OCI-LY3 (cell line): ENCODE measurements at regions not wholly inside any gene's neighbourhood (a gene's known extent, or its start where the extent isn't known, plus 50 kb on each side); places are given as distances from the start of the nearest gene placed in this dataset.

Experiments used
- H2AFZ ChIP-seq: fragments of 200-600, 300-600 bp; shearing (Covaris generic); 2 replicates; pipeline ENCODE4 v1.6.0; 2014; ENCODE audit warnings: antibody characterized with exemption, low read depth, low read length
- H3K27ac ChIP-seq: fragments of 200-600, 300-600 bp; sonication (generic); 2 replicates; pipeline ENCODE4 v1.5.1; 2014; ENCODE audit warnings: mild to moderate bottlenecking, low read length, moderate library complexity, mixed read lengths
- H3K27me3 ChIP-seq: fragments of 200-600, 300-600 bp; sonication (generic); 2 replicates; pipeline ENCODE4 v1.6.1; 2014; ENCODE audit warnings: low read depth, low read length, mixed read lengths
- H3K36me3 ChIP-seq: fragments of 200-600, 300-600 bp; sonication (generic); replicated peaks from 2 replicates; pipeline ENCODE3; 2014; ENCODE audit warnings: low read depth, low read length, mixed read lengths
- H3K4me1 ChIP-seq: fragments of 300-600, 200-600 bp; sonication (generic); 2 replicates; pipeline ENCODE4 v1.6.1; 2014; ENCODE audit warnings: low read length, mixed read lengths
- H3K4me2 ChIP-seq: fragments of 200-600, 300-600 bp; sonication (generic); 2 replicates; pipeline ENCODE4 v1.6.1; 2014; ENCODE audit warnings: low read length, mixed read lengths
- H3K4me3 ChIP-seq: fragments of 300-600, 200-600 bp; sonication (generic); 2 replicates; pipeline ENCODE4 v1.5.1; 2014; ENCODE audit warnings: antibody characterized with exemption, mild to moderate bottlenecking, low read length, moderate library complexity
- H3K79me2 ChIP-seq: fragments of 300-600, 200-600 bp; shearing (Covaris generic); 2 replicates; pipeline ENCODE4 v1.6.1; 2014; ENCODE audit warnings: mild to moderate bottlenecking, low read length, mixed read lengths
- H3K9ac ChIP-seq: fragments of 300-600, 200-600 bp; shearing (Covaris generic); 2 replicates; pipeline ENCODE4 v1.6.0; 2014; ENCODE audit warnings: mild to moderate bottlenecking, low read length, moderate library complexity
- H3K9me3 ChIP-seq: fragments of 200-600, 300-600 bp; shearing (Covaris generic); 2 replicates; pipeline ENCODE4 v1.6.1; 2014; ENCODE audit warnings: low read length, mixed read lengths; ENCODE audit not compliant: insufficient read depth
- H4K20me1 ChIP-seq: fragments of 200-600, 300-600 bp; sonication (generic); 2 replicates; pipeline ENCODE4 v1.6.1; 2016; ENCODE audit warnings: low read length, mixed read lengths; ENCODE audit not compliant: insufficient read depth
- EZH2phosphoT487 ChIP-seq: fragments of 200-600 bp; shearing (Covaris generic); IDR thresholded peaks from 2 replicates; pipeline ENCODE4 v1.6.1; 2018; ENCODE audit warnings: antibody characterized with exemption, mixed run types, low read depth
- TF ChIP-seq, protein P1 (sequence below): fragments of 200-600, 300-600 bp; sonication (generic); IDR thresholded peaks from 2 replicates; pipeline ENCODE4 v1.5.1; 2014; ENCODE audit warnings: antibody characterized with exemption, low read length, low read depth

DNA sequence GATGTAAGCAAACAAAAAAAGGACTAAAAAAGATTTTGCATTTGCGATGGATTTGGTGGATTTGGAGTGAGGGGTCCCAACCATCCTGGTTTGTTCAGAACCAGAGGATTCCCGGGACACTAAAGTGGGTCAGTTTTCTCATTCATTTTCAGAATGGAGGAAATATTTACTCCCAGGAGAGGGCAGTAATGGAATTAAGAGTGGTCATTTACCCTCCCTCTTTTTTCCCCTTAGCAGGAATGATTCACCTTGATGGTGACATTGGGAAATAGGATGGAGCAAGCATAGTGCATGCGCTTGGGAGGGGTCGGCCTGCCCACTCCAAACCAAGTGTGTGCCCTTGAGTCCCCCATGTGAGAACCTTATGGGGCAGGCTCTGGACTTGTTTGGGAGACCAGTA lies 164.2 kb upstream of the PUM3 start:
- Histone ChIP-seq H3K27ac (no peak overlapping the region), H3K36me3 (no peaks in the 10 kb centered on the region), H2AFZ (no peak overlapping the region), H3K4me2 (no peak overlapping the region), H3K27me3 (peaks cover 20% of the 10 kb centered on the region), H3K4me1 (peaks cover 2% of the 10 kb centered on the region; the same call in 1 of the 2 replicates), H3K79me2 (no peaks in the 10 kb centered on the region), H3K9ac (no peak overlapping the region), H3K4me3 (no peak overlapping the region), H3K9me3 (no peaks in the 10 kb centered on the region), H4K20me1 (no peaks in the 10 kb centered on the region)
- TF ChIP-seq, protein P1, sequence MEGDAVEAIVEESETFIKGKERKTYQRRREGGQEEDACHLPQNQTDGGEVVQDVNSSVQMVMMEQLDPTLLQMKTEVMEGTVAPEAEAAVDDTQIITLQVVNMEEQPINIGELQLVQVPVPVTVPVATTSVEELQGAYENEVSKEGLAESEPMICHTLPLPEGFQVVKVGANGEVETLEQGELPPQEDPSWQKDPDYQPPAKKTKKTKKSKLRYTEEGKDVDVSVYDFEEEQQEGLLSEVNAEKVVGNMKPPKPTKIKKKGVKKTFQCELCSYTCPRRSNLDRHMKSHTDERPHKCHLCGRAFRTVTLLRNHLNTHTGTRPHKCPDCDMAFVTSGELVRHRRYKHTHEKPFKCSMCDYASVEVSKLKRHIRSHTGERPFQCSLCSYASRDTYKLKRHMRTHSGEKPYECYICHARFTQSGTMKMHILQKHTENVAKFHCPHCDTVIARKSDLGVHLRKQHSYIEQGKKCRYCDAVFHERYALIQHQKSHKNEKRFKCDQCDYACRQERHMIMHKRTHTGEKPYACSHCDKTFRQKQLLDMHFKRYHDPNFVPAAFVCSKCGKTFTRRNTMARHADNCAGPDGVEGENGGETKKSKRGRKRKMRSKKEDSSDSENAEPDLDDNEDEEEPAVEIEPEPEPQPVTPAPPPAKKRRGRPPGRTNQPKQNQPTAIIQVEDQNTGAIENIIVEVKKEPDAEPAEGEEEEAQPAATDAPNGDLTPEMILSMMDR: no peak
- no peak for TF ChIP-seq EZH2phosphoT487

DNA sequence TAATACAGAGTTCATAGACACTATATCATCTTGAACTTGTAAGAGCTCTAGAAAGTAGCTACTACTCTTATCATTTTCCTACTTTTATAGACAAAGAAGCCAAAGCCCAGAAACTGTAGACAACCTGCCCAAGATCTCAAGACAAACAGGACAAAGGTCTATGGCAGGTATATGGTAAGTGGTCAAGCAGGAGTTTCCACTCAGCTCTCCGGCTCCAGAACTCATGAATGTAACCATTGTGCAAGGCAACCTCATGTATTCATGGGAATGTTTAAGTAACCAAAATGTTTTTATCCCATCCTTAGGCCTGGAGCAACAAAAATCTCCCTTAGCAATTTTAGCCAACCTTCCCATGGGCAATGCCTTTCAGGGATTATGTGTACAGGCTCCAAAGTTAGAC lies 163.4 kb upstream of the PUM3 start:
- TF ChIP-seq, protein P1: no peak
- TF ChIP-seq EZH2phosphoT487: no peak
- Histone ChIP-seq H3K9me3 (no peaks in the 10 kb centered on the region), H3K9ac (no peak overlapping the region)

DNA sequence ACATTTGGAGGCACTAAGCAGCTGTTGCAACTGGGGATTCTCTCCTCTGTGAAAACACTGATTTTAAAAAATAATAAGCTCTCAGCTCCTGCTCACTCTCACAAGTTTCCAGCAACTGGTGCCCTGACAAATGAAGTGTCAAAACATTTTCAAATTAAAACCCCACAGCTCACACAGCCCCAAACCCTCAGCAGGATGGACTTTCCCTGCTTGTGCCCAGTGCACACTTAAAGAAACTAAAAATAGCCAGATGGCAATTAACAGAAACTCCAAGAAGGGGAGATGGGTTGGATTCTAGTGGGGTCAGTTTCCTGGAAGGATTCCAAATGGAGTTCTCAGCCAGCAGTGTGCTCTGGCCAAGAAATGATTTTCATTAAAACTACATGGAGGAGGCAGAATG lies 163.0 kb upstream of the PUM3 start:
- H3K27ac ChIP-seq: no peak overlapping the region
- no peak overlapping the region for H2AFZ ChIP-seq
- no peaks in the 10 kb centered on the region for H3K36me3 ChIP-seq
- H3K4me3 ChIP-seq: no peak overlapping the region
- H3K9me3 ChIP-seq: no peaks in the 10 kb centered on the region
- H3K4me1 ChIP-seq: no peaks in the 10 kb centered on the region
- TF ChIP-seq EZH2phosphoT487: no peak
- TF ChIP-seq, protein P1: no peak
- no peak overlapping the region for H3K9ac ChIP-seq
- no peaks in the 10 kb centered on the region for H3K79me2 ChIP-seq
- no peak overlapping the region for H3K4me2 ChIP-seq
- no peaks in the 10 kb centered on the region for H4K20me1 ChIP-seq
- peaks cover 26% of the 10 kb centered on the region for H3K27me3 ChIP-seq

More for the DNA sequence above, 163.4 kb upstream of the PUM3 start:
- Histone ChIP-seq H3K36me3 (no peaks in the 10 kb centered on the region), H3K4me3 (no peak overlapping the region), H3K27ac (no peak overlapping the region), H3K4me2 (no peak overlapping the region), H4K20me1 (no peaks in the 10 kb centered on the region), H3K27me3 (peaks cover 22% of the 10 kb centered on the region), H3K4me1 (peaks cover under 1% of the 10 kb centered on the region; the same call in 1 of the 2 replicates), H3K79me2 (no peaks in the 10 kb centered on the region), H2AFZ (no peak overlapping the region)

DNA sequence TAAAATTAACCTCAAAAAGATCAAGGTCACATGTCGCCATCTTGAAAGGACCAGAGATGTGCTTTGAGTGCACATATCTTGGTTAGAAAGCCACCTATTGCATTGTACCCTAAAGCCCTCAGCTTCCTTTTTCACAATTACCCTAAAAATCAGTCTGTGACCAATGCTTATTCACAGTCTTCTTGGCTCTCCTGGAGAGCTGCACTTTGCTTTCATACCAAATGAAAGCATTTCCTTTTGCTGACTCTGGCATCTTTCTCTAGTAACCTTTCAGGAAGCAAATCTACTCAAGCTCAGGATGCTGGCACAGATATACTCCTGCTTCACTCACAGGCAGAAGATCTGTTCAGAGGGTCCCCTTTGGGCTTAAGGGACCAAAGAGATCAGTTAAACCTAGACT lies 160.7 kb upstream of the PUM3 start:
- Histone ChIP-seq H3K9me3 (no peaks in the 10 kb centered on the region), H4K20me1 (no peaks in the 10 kb centered on the region), H3K27me3 (peaks cover 41% of the 10 kb centered on the region), H3K9ac (no peak overlapping the region), H3K4me2 (no peak overlapping the region), H3K36me3 (no peaks in the 10 kb centered on the region), H3K27ac (no peak overlapping the region), H3K4me3 (no peak overlapping the region), H3K79me2 (no peaks in the 10 kb centered on the region), H3K4me1 (no peaks in the 10 kb centered on the region), H2AFZ (no peak overlapping the region)
- TF ChIP-seq, protein P1: no peak
- TF ChIP-seq EZH2phosphoT487: no peak
